Neural progenitor cell (in vitro differentiated cells): ENCODE measurements at regions not wholly inside any gene's neighbourhood (a gene's known extent, or its start where the extent isn't known, plus 50 kb on each side); places are given as distances from the start of the nearest gene placed in this dataset.

Experiments used
- DNase-seq: peaks from one replicate; pipeline ENCODE4 v3.0.0-alpha.2; 2016; ENCODE audit warnings: low spot score
- H2AFZ ChIP-seq: fragments of 200-600 bp; sonication (generic); replicated peaks from 2 replicates; pipeline ENCODE4 v1.6.1; 2016; ENCODE audit warnings: antibody characterized with exemption
- H3F3A ChIP-seq: fragments of 200-600 bp; sonication (generic); 2 replicates; pipeline ENCODE4 v1.6.1; 2016; ENCODE audit warnings: antibody characterized with exemption, low read depth
- H3K27ac ChIP-seq: fragments of 200-600 bp; sonication (generic); 2 replicates; pipeline ENCODE4 v1.5.1; 2016; ENCODE audit warnings: mild to moderate bottlenecking
- H3K27me3 ChIP-seq: fragments of 200-600 bp; sonication (generic); 2 replicates; pipeline ENCODE4 v1.6.1; 2016; ENCODE audit warnings: mild to moderate bottlenecking, moderate library complexity
- H3K36me3 ChIP-seq: fragments of 200-600 bp; sonication (generic); 2 replicates; pipeline ENCODE4 v1.5.1; 2016
- H3K4me1 ChIP-seq: fragments of 200-600 bp; sonication (generic); 2 replicates; pipeline ENCODE4 v1.6.1; 2016; ENCODE audit warnings: mixed run types
- H3K4me2 ChIP-seq: fragments of 200-600 bp; sonication (generic); 2 replicates; pipeline ENCODE4 v1.6.1; 2016
- H3K4me3 ChIP-seq: fragments of 200-600 bp; sonication (generic); 2 replicates; pipeline ENCODE4 v1.5.1; 2016
- H3K79me2 ChIP-seq: fragments of 200-600 bp; sonication (generic); 2 replicates; pipeline ENCODE4 v1.6.1; 2016; ENCODE audit warnings: low read depth
- H3K9ac ChIP-seq: fragments of 200-600 bp; sonication (generic); 2 replicates; pipeline ENCODE4 v1.6.1; 2016
- H3K9me3 ChIP-seq: fragments of 200-600 bp; sonication (generic); 2 replicates; pipeline ENCODE4 v1.5.1; 2016; ENCODE audit warnings: low read depth
- H4K20me1 ChIP-seq: fragments of 200-600 bp; sonication (generic); 2 replicates; pipeline ENCODE4 v1.6.1; 2016; ENCODE audit warnings: low read depth
- H3K27ac Mint-ChIP-seq: 3 replicates; pipeline ENCODE4 v1.8.0; 2021; ENCODE audit warnings: mixed read lengths
- H3K27me3 Mint-ChIP-seq: 2 replicates; pipeline ENCODE4 v1.8.0; 2022; ENCODE audit warnings: low read depth, mild to moderate bottlenecking, inconsistent platforms, moderate library complexity, mixed read lengths; ENCODE audit not compliant: insufficient read depth
- H3K36me3 Mint-ChIP-seq: 3 replicates; pipeline ENCODE4 v1.8.0; 2021; ENCODE audit warnings: mixed read lengths
- H3K4me1 Mint-ChIP-seq: 3 replicates; pipeline ENCODE4 v1.8.0; 2021; ENCODE audit warnings: mixed read lengths
- H3K4me3 Mint-ChIP-seq: 3 replicates; pipeline ENCODE4 v1.8.0; 2021; ENCODE audit warnings: mild to moderate bottlenecking, moderate library complexity, mixed read lengths
- H3K9me3 Mint-ChIP-seq: 3 replicates; pipeline ENCODE4 v1.8.0; 2020; ENCODE audit warnings: mixed read lengths
- CTCF ChIP-seq: fragments of 200-600 bp; sonication (generic); IDR thresholded peaks from 2 replicates; pipeline ENCODE4 v1.5.1; 2017; ENCODE audit warnings: antibody characterized with exemption, mild to moderate bottlenecking
- EZH2 ChIP-seq: fragments of 200-600 bp; sonication (generic); IDR thresholded peaks from 2 replicates; pipeline ENCODE4 v1.6.1; 2017; ENCODE audit warnings: antibody characterized with exemption, mild to moderate bottlenecking, moderate library complexity
- EZH2phosphoT487 ChIP-seq: fragments of 200-600 bp; sonication (generic); IDR thresholded peaks from 2 replicates; pipeline ENCODE4 v1.6.1; 2017; ENCODE audit warnings: antibody characterized with exemption

- Mint-ChIP-seq H3K36me3 (no peaks in the 10 kb centered on the region), H3K4me3 (no peak overlapping the region), H3K9me3 (no peaks in the 10 kb centered on the region), H3K4me1 (no peaks in the 10 kb centered on the region), H3K27ac (no peak overlapping the region), H3K27me3 (no peaks in the 10 kb centered on the region)
- Histone ChIP-seq H3F3A (no peaks in the 10 kb centered on the region), H3K9ac (no peak overlapping the region), H3K27me3 (no peaks in the 10 kb centered on the region), H3K79me2 (no peaks in the 10 kb centered on the region), H2AFZ (no peak overlapping the region), H3K36me3 (no peaks in the 10 kb centered on the region), H3K4me1 (no peaks in the 10 kb centered on the region), H3K27ac (no peak overlapping the region), H3K9me3 (no peaks in the 10 kb centered on the region), H3K4me3 (no peak overlapping the region), H4K20me1 (no peaks in the 10 kb centered on the region), H3K4me2 (no peak overlapping the region)
- no peak for DNase-seq
- TF ChIP-seq EZH2phosphoT487 (no peak), EZH2 (no peak), CTCF (no peak)
These were observed 1109.5 kb downstream of the SLITRK1 start for GRCh38 chr13:82772816-82773215.

GRCh38 chr13:82766732-82767321 lies 1115.4 kb downstream of the SLITRK1 start:
- Histone ChIP-seq H3K4me1 (no peaks in the 10 kb centered on the region), H3K27me3 (no peaks in the 10 kb centered on the region), H3K9me3 (peaks cover 8% of the 10 kb centered on the region), H3K9ac (no peak overlapping the region), H3K27ac (no peak overlapping the region), H2AFZ (no peak overlapping the region), H3K4me3 (no peak overlapping the region), H3K4me2 (no peak overlapping the region), H3K36me3 (no peaks in the 10 kb centered on the region), H4K20me1 (no peaks in the 10 kb centered on the region), H3F3A (no peaks in the 10 kb centered on the region), H3K79me2 (no peaks in the 10 kb centered on the region)
- Mint-ChIP-seq H3K36me3 (no peaks in the 10 kb centered on the region), H3K27me3 (no peaks in the 10 kb centered on the region), H3K27ac (no peak overlapping the region), H3K9me3 (no peaks in the 10 kb centered on the region), H3K4me3 (no peak overlapping the region), H3K4me1 (no peaks in the 10 kb centered on the region)
- TF ChIP-seq EZH2phosphoT487 (no peak), EZH2 (no peak), CTCF (no peak)
- no peak for DNase-seq

- peak overlapping the region; percentile 24 for H2AFZ ChIP-seq
- H3K4me2 ChIP-seq: no peak overlapping the region
- no peaks in the 10 kb centered on the region for H3K9me3 ChIP-seq
- no peak overlapping the region for H3K4me3 Mint-ChIP-seq
- H4K20me1 ChIP-seq: no peaks in the 10 kb centered on the region
- H3K9me3 Mint-ChIP-seq: no peaks in the 10 kb centered on the region
- TF ChIP-seq EZH2: no peak
- TF ChIP-seq CTCF: peak; percentile 43
- no peak for TF ChIP-seq EZH2phosphoT487
- H3F3A ChIP-seq: no peaks in the 10 kb centered on the region
- H3K27ac ChIP-seq: no peak overlapping the region
- no peaks in the 10 kb centered on the region for H3K36me3 Mint-ChIP-seq
- peak; percentile 41 for DNase-seq
- no peaks in the 10 kb centered on the region for H3K4me1 ChIP-seq
- no peaks in the 10 kb centered on the region for H3K79me2 ChIP-seq
- H3K4me3 ChIP-seq: no peak overlapping the region
- H3K9ac ChIP-seq: no peak overlapping the region
- H3K36me3 ChIP-seq: no peaks in the 10 kb centered on the region
- no peaks in the 10 kb centered on the region for H3K27me3 ChIP-seq
- no peaks in the 10 kb centered on the region for H3K4me1 Mint-ChIP-seq
- H3K27ac Mint-ChIP-seq: no peak overlapping the region
- no peaks in the 10 kb centered on the region for H3K27me3 Mint-ChIP-seq
These were observed 1124.2 kb downstream of the SLITRK1 start for GRCh38 chr13:82758044-82758443.
